Liver (tissue), 7 donors: ENCODE measurements at regions not wholly inside any gene's neighbourhood (a gene's known extent, or its start where the extent isn't known, plus 50 kb on each side); places are given as distances from the start of the nearest gene placed in this dataset.
"Not testable (repeated sequence)": the region's sequence is repeated elsewhere in the genome, so short reads cannot be mapped to it uniquely, and the experiment has no call there.

Source experiments
- DNase-seq: peaks from one replicate; pipeline ENCODE4 v3.0.0-alpha.2; 2017; ENCODE audit warnings: low spot score
- H3K27ac ChIP-seq, 2 donors: one replicate each; pipeline ENCODE4 v1.7.0; 2013; ENCODE audit warnings: inconsistent platforms in 2 of 2, low read length in 2 of 2, control low read depth in 1 of 2, low read depth in 1 of 2, mild to moderate bottlenecking in 1 of 2
- H3K27me3 ChIP-seq, 4 donors: one replicate each; pipeline versions ENCODE4 v1.6.1 to v1.7.0; 2013; ENCODE audit warnings: low read length in 3 of 4, inconsistent platforms in 1 of 4, mild to moderate bottlenecking in 1 of 4, moderate library complexity in 1 of 4; ENCODE audit not compliant: control insufficient read depth in 4 of 4, insufficient read depth in 4 of 4
- H3K36me3 ChIP-seq, 4 donors: one replicate each; pipeline versions ENCODE4 v1.6.1 to v1.7.0; 2013; ENCODE audit warnings: low read length in 3 of 4, mild to moderate bottlenecking in 3 of 4, low read depth in 1 of 4, moderate library complexity in 1 of 4; ENCODE audit not compliant: control insufficient read depth in 4 of 4, insufficient read depth in 3 of 4
- H3K4me1 ChIP-seq, 4 donors: one replicate each; pipeline versions ENCODE4 v1.6.1 to v1.7.0; 2013; ENCODE audit warnings: low read length in 3 of 4, mild to moderate bottlenecking in 3 of 4, moderate library complexity in 1 of 4; ENCODE audit not compliant: control insufficient read depth in 4 of 4, insufficient read depth in 4 of 4
- H3K4me3 ChIP-seq, 3 donors: one replicate each; pipeline versions ENCODE4 v1.6.1 to v1.7.0; 2013; ENCODE audit warnings: low read length in 3 of 3, control low read depth in 1 of 3, low read depth in 1 of 3, mild to moderate bottlenecking in 1 of 3
- H3K9ac ChIP-seq, 2 donors: one replicate each; pipeline ENCODE4 v1.7.0; 2013; ENCODE audit warnings: low read length in 2 of 2, mild to moderate bottlenecking in 2 of 2, moderate library complexity in 2 of 2, control low read depth in 1 of 2, low read depth in 1 of 2
- H3K9me3 ChIP-seq, 4 donors: one replicate each; pipeline versions ENCODE4 v1.6.1 to v1.7.0; 2013; ENCODE audit warnings: low read length in 3 of 4; ENCODE audit not compliant: control insufficient read depth in 4 of 4
- ATF3 ChIP-seq: IDR thresholded peaks from 2 replicates; pipeline ENCODE4 v1.6.1; 2016; ENCODE audit warnings: antibody characterized with exemption
- FOXA1 ChIP-seq: IDR thresholded peaks from 2 replicates; pipeline ENCODE4 v1.6.1; 2016; ENCODE audit warnings: antibody characterized with exemption
- GABPA ChIP-seq, 2 donors: IDR thresholded peaks in 1 of 2; conservative IDR thresholded peaks in 1 of 2; 2 replicates each; pipeline ENCODE4 v1.6.1; 2016; ENCODE audit warnings: antibody characterized with exemption in 2 of 2, mild to moderate bottlenecking in 1 of 2, moderate library complexity in 1 of 2
- HNF4A ChIP-seq, 2 donors: conservative IDR thresholded peaks; 2 replicates each; pipeline ENCODE4 v1.6.1; 2016; ENCODE audit warnings: antibody characterized with exemption in 2 of 2, mild to moderate bottlenecking in 2 of 2
- JUND ChIP-seq, 2 donors: IDR thresholded peaks; 2 replicates each; pipeline ENCODE4 v1.6.1; 2016; ENCODE audit warnings: antibody characterized with exemption in 2 of 2
- MAX ChIP-seq: IDR thresholded peaks from 2 replicates; pipeline ENCODE4 v1.6.1; 2016; ENCODE audit warnings: antibody characterized with exemption
- RAD21 ChIP-seq, 2 donors: IDR thresholded peaks; 2 replicates each; pipeline ENCODE4 v1.6.1; 2016; ENCODE audit warnings: antibody characterized with exemption in 2 of 2, mild to moderate bottlenecking in 2 of 2
- REST ChIP-seq: IDR thresholded peaks from 2 replicates; pipeline ENCODE4 v1.6.1; 2016; ENCODE audit warnings: antibody characterized with exemption, mild to moderate bottlenecking
- SP1 ChIP-seq: IDR thresholded peaks from 2 replicates; pipeline ENCODE4 v1.6.1; 2018; ENCODE audit warnings: antibody characterized with exemption, mild to moderate bottlenecking
- TAF1 ChIP-seq: conservative IDR thresholded peaks from 2 replicates; pipeline ENCODE4 v1.6.1; 2016; ENCODE audit warnings: antibody characterized with exemption, mild to moderate bottlenecking
- YY1 ChIP-seq: IDR thresholded peaks from 2 replicates; pipeline ENCODE4 v1.6.1; 2016; ENCODE audit warnings: antibody characterized with exemption, mild to moderate bottlenecking
- WGBS: extraction: QIAGEN DNeasy Blood & Tissue Kit; methylation state at CpG from one replicate; pipeline ENCODE4 v1.1.7; 2013; 5-methylcytosine and 5-hydroxymethylcytosine counted together
- donor health status: healthy.
- donor health status: healthy.
- donor health status: healthy.
- donor health status: healthy.

GRCh38 chr16:5222761-5223160, 125.2 kb upstream of the EEF2KMT start:
- Histone ChIP-seq H3K9me3 (no peaks in the 10 kb centered on the region), H3K27me3 (peaks cover 0 to 3% (median 0%) of the 10 kb centered on the region in 4 donors), H3K9ac (no peak overlapping the region), H3K36me3 (no peaks in the 10 kb centered on the region), H3K27ac (no peak overlapping the region), H3K4me1 (no peaks in the 10 kb centered on the region), H3K4me3 (no peak overlapping the region)
- no peak for TF ChIP-seq YY1
- no peak for TF ChIP-seq RAD21 (IDR thresholded peaks at IDR 0.05)
- no peak for TF ChIP-seq SP1
- 68% methylated on average over 4 of the region's 4 CpGs for WGBS
- no peak for DNase-seq

- DNase-seq, H3K9me3 ChIP-seq, H3K4me1 ChIP-seq, H3K36me3 ChIP-seq, H3K9ac ChIP-seq, H3K27me3 ChIP-seq, H3K27ac ChIP-seq, H3K4me3 ChIP-seq: not testable (repeated sequence)
- 95% methylated on average over 20 of the region's 20 CpGs for WGBS
These were observed 124.2 kb upstream of the EEF2KMT start for GRCh38 chr16:5221831-5222230.

- peaks cover 0 to 5% (median 0%) of the 10 kb centered on the region in 4 donors for H3K27me3 ChIP-seq
- no peaks in the 10 kb centered on the region for H3K36me3 ChIP-seq
- no peaks in the 10 kb centered on the region for H3K9me3 ChIP-seq
- no peak overlapping the region for H3K9ac ChIP-seq
- WGBS = 88% methylated on average over 4 of the region's 4 CpGs
- no peak for DNase-seq
- H3K4me3 ChIP-seq = no peak overlapping the region
- no peaks in the 10 kb centered on the region for H3K4me1 ChIP-seq
- TF ChIP-seq GABPA (IDR thresholded peaks at IDR 0.05 in 1 of 2, conservative IDR thresholded peaks at IDR 0.05 in 1 of 2) (no peak), ATF3 (no peak), FOXA1 (no peak), HNF4A (conservative IDR thresholded peaks at IDR 0.05) (no peak), MAX (no peak), TAF1 (no peak), REST (no peak), JUND (IDR thresholded peaks at IDR 0.05) (no peak)
- H3K27ac ChIP-seq = no peak overlapping the region
These were observed 123.1 kb upstream of the EEF2KMT start for GRCh38 chr16:5220705-5221104.
